Karpas-422 (cell line): ENCODE measurements at regions not wholly inside any gene's neighbourhood (a gene's known extent, or its start where the extent isn't known, plus 50 kb on each side); places are given as distances from the start of the nearest gene placed in this dataset.
"Not testable (repeated sequence)": the region's sequence is repeated elsewhere in the genome, so short reads cannot be mapped to it uniquely, and the experiment has no call there.

Experiments used
- DNase-seq: peaks from one replicate; pipeline ENCODE4 v3.0.0-alpha.2; 2015
- H2AFZ ChIP-seq: fragments of 200-600 bp; sonication (generic); 2 replicates; pipeline ENCODE4 v1.6.1; 2014; ENCODE audit warnings: antibody characterized with exemption, low read length, mixed read lengths
- H3K27ac ChIP-seq: fragments of 200-600 bp; sonication (generic); 2 replicates; pipeline ENCODE4 v1.5.1; 2014; ENCODE audit warnings: mild to moderate bottlenecking, low read length, moderate library complexity
- H3K27me3 ChIP-seq: fragments of 200-600 bp; sonication (generic); 2 replicates; pipeline ENCODE4 v1.6.1; 2014; ENCODE audit warnings: low read length, mixed read lengths
- H3K36me3 ChIP-seq: fragments of 200-600 bp; sonication (generic); 2 replicates; pipeline ENCODE4 v1.6.1; 2014; ENCODE audit warnings: low read length, mixed read lengths; ENCODE audit not compliant: insufficient read depth
- H3K4me1 ChIP-seq: fragments of 200-600 bp; sonication (generic); 2 replicates; pipeline ENCODE4 v1.6.1; 2014; ENCODE audit warnings: mild to moderate bottlenecking, low read length, mixed read lengths
- H3K4me2 ChIP-seq: fragments of 200-600 bp; sonication (generic); 2 replicates; pipeline ENCODE4 v1.6.1; 2014; ENCODE audit warnings: low read length, low read depth, mild to moderate bottlenecking; ENCODE audit not compliant: poor library complexity, severe bottlenecking
- H3K4me3 ChIP-seq: fragments of 200-600 bp; sonication (generic); 2 replicates; pipeline ENCODE4 v1.5.1; 2014; ENCODE audit warnings: mild to moderate bottlenecking, antibody characterized with exemption, low read length, mixed read lengths
- H3K79me2 ChIP-seq: fragments of 200-600 bp; sonication (generic); 2 replicates; pipeline ENCODE4 v1.6.1; 2014; ENCODE audit warnings: mild to moderate bottlenecking, low read length, mixed read lengths
- H3K9ac ChIP-seq: fragments of 200-600 bp; sonication (generic); 2 replicates; pipeline ENCODE4 v1.6.0; 2014; ENCODE audit warnings: low read length
- H3K9me2 ChIP-seq: fragments of 200-600 bp; sonication (generic), shearing (Covaris generic); replicated peaks from 2 replicates; pipeline ENCODE4 v1.6.0; 2014; ENCODE audit warnings: mild to moderate bottlenecking, low read length, moderate library complexity; ENCODE audit not compliant: insufficient read depth
- H3K9me3 ChIP-seq: fragments of 300-700, 200-600 bp; sonication (generic); 2 replicates; pipeline ENCODE4 v1.6.1; 2014; ENCODE audit warnings: low read length, mixed read lengths
- H4K20me1 ChIP-seq: fragments of 200-600 bp; sonication (generic); 2 replicates; pipeline ENCODE4 v1.6.1; 2014; ENCODE audit warnings: mild to moderate bottlenecking, antibody characterized with exemption, low read length, low read depth; ENCODE audit not compliant: insufficient read depth

GRCh38 chr5:44668471-44668870, 140.3 kb upstream of the MRPS30 start:
- H3K4me3 ChIP-seq, H4K20me1 ChIP-seq, H3K79me2 ChIP-seq, DNase-seq, H3K4me2 ChIP-seq, H2AFZ ChIP-seq, H3K9me3 ChIP-seq, H3K36me3 ChIP-seq, H3K27ac ChIP-seq, H3K4me1 ChIP-seq, H3K27me3 ChIP-seq, H3K9me2 ChIP-seq, H3K9ac ChIP-seq: not testable (repeated sequence)

- no peaks in the 10 kb centered on the region for H3K36me3 ChIP-seq
- H3K4me1 ChIP-seq, result no peaks in the 10 kb centered on the region
- H3K79me2 ChIP-seq, result no peaks in the 10 kb centered on the region
- H3K9me3 ChIP-seq, result no peaks in the 10 kb centered on the region
- no peak for DNase-seq
- H3K9me2 ChIP-seq, result no peaks in the 10 kb centered on the region
- H3K27ac ChIP-seq, result no peak overlapping the region
- no peak overlapping the region for H2AFZ ChIP-seq
- no peaks in the 10 kb centered on the region for H4K20me1 ChIP-seq
- H3K4me2 ChIP-seq, result no peak overlapping the region
- no peak overlapping the region for H3K9ac ChIP-seq
- H3K27me3 ChIP-seq, result no peaks in the 10 kb centered on the region
- H3K4me3 ChIP-seq, result no peak overlapping the region
These were observed 143.5 kb upstream of the MRPS30 start for GRCh38 chr5:44665101-44665701.

- H3K27me3 ChIP-seq, result no peaks in the 10 kb centered on the region
- no peak overlapping the region for H3K27ac ChIP-seq
- no peaks in the 10 kb centered on the region for H3K79me2 ChIP-seq
- no peaks in the 10 kb centered on the region for H3K9me2 ChIP-seq
- H4K20me1 ChIP-seq, result no peaks in the 10 kb centered on the region
- H3K9me3 ChIP-seq, result no peaks in the 10 kb centered on the region
- H3K36me3 ChIP-seq, result no peaks in the 10 kb centered on the region
- H3K4me2 ChIP-seq, result no peak overlapping the region
- DNase-seq, result no peak
- no peaks in the 10 kb centered on the region for H3K4me1 ChIP-seq
- no peak overlapping the region for H3K4me3 ChIP-seq
- no peak overlapping the region for H2AFZ ChIP-seq
- H3K9ac ChIP-seq, result no peak overlapping the region
These were observed 144.0 kb upstream of the MRPS30 start for GRCh38 chr5:44664711-44665100.

GRCh38 chr5:44663991-44664710, 144.6 kb upstream of the MRPS30 start:
- no peaks in the 10 kb centered on the region for H3K27me3 ChIP-seq
- H3K9me3 ChIP-seq, result no peaks in the 10 kb centered on the region
- no peak overlapping the region for H3K27ac ChIP-seq
- no peak overlapping the region for H3K4me3 ChIP-seq
- no peaks in the 10 kb centered on the region for H4K20me1 ChIP-seq
- H3K9ac ChIP-seq, result no peak overlapping the region
- no peaks in the 10 kb centered on the region for H3K9me2 ChIP-seq
- H3K36me3 ChIP-seq, result no peaks in the 10 kb centered on the region
- no peak overlapping the region for H3K4me2 ChIP-seq
- H3K79me2 ChIP-seq, result no peaks in the 10 kb centered on the region
- no peaks in the 10 kb centered on the region for H3K4me1 ChIP-seq
- H2AFZ ChIP-seq, result no peak overlapping the region
- DNase-seq, result no peak

- Histone ChIP-seq H3K4me2 (no peak overlapping the region), H3K4me3 (no peak overlapping the region), H3K9ac (no peak overlapping the region), H2AFZ (no peak overlapping the region), H3K9me2 (no peaks in the 10 kb centered on the region), H4K20me1 (no peaks in the 10 kb centered on the region), H3K4me1 (no peaks in the 10 kb centered on the region), H3K27ac (no peak overlapping the region), H3K9me3 (peaks cover 3% of the 10 kb centered on the region; the same call in 1 of the 2 replicates), H3K27me3 (no peaks in the 10 kb centered on the region), H3K79me2 (no peaks in the 10 kb centered on the region), H3K36me3 (no peaks in the 10 kb centered on the region)
- no peak for DNase-seq
These were observed 146.9 kb upstream of the MRPS30 start for GRCh38 chr5:44661851-44662250.

- Histone ChIP-seq H3K9me2 (no peaks in the 10 kb centered on the region), H3K79me2 (no peaks in the 10 kb centered on the region), H3K4me2 (no peak overlapping the region), H3K9ac (no peak overlapping the region), H4K20me1 (no peaks in the 10 kb centered on the region), H3K27ac (no peak overlapping the region), H3K4me3 (no peak overlapping the region), H3K36me3 (no peaks in the 10 kb centered on the region), H3K4me1 (no peaks in the 10 kb centered on the region), H3K9me3 (peaks cover 5% of the 10 kb centered on the region), H2AFZ (no peak overlapping the region), H3K27me3 (no peaks in the 10 kb centered on the region)
- no peak for DNase-seq
These were observed 148.5 kb upstream of the MRPS30 start for GRCh38 chr5:44660251-44660650.

- Histone ChIP-seq H3K79me2 (no peaks in the 10 kb centered on the region), H2AFZ (no peak overlapping the region), H3K4me3 (no peak overlapping the region), H3K27ac (no peak overlapping the region), H3K4me1 (no peaks in the 10 kb centered on the region), H3K27me3 (no peaks in the 10 kb centered on the region), H3K9ac (no peak overlapping the region), H4K20me1 (no peaks in the 10 kb centered on the region), H3K9me2 (no peaks in the 10 kb centered on the region), H3K36me3 (no peaks in the 10 kb centered on the region), H3K9me3 (peaks cover 6% of the 10 kb centered on the region), H3K4me2 (no peak overlapping the region)
- DNase-seq, result no peak
These were observed 149.4 kb upstream of the MRPS30 start for GRCh38 chr5:44659334-44659733.

GRCh38 chr5:44652674-44653073, 156.1 kb upstream of the MRPS30 start:
- no peaks in the 10 kb centered on the region for H3K27me3 ChIP-seq
- DNase-seq, result no peak

More at GRCh38 chr5:44652674-44653073, 156.1 kb upstream of the MRPS30 start:
- Histone ChIP-seq H3K4me2 (no peak overlapping the region), H3K27ac (no peak overlapping the region), H3K9me3 (peaks cover 6% of the 10 kb centered on the region), H3K79me2 (no peaks in the 10 kb centered on the region), H3K36me3 (no peaks in the 10 kb centered on the region), H2AFZ (no peak overlapping the region), H4K20me1 (no peaks in the 10 kb centered on the region), H3K9ac (no peak overlapping the region), H3K4me1 (no peaks in the 10 kb centered on the region), H3K4me3 (no peak overlapping the region), H3K9me2 (0 out of 2 replicates have a peak, but pooled peaks cover 3% of the 10 kb centered on the region)
